SHP77 treated with DMSO at 0.1 percent for 48 hours (cell line): ENCODE measurements at regions not wholly inside any gene's neighbourhood (a gene's known extent, or its start where the extent isn't known, plus 50 kb on each side); places are given as distances from the start of the nearest gene placed in this dataset.

Source experiments
- DNase-seq: peaks from one replicate; lab custom pipeline; 2025; lab: John Stamatoyannopoulos, UW

GRCh38 chr13:21965095-21965494 is 294.2 kb downstream of the FGF9 start:
- no peak for DNase-seq

- no peak for DNase-seq
Measured at GRCh38 chr13:21966014-21966413, 295.1 kb downstream of the FGF9 start.

- no peak for DNase-seq
Measured at GRCh38 chr13:21967871-21968270, 297.0 kb downstream of the FGF9 start.

- no peak for DNase-seq
Measured at GRCh38 chr13:21970172-21970571, 299.3 kb downstream of the FGF9 start.

GRCh38 chr13:21970918-21971317 is 300.0 kb downstream of the FGF9 start:
- no peak for DNase-seq

GRCh38 chr13:21971662-21972621 is 301.1 kb downstream of the FGF9 start:
- DNase-seq = no peak

- no peak for DNase-seq
Measured at GRCh38 chr13:21973437-21974125, 302.7 kb downstream of the FGF9 start.

- no peak for DNase-seq
Measured at GRCh38 chr13:21974741-21975140, 303.9 kb downstream of the FGF9 start.

- no peak for DNase-seq
Measured at GRCh38 chr13:21976159-21976558, 305.3 kb downstream of the FGF9 start.

- no peak for DNase-seq
Measured at GRCh38 chr13:21979161-21979806, 308.4 kb downstream of the FGF9 start.

GRCh38 chr13:21980049-21980448 is 309.2 kb downstream of the FGF9 start:
- no peak for DNase-seq

GRCh38 chr13:21984156-21984555 is 313.3 kb downstream of the FGF9 start:
- no peak for DNase-seq

GRCh38 chr13:21986602-21987001 is 315.7 kb downstream of the FGF9 start:
- DNase-seq = no peak

GRCh38 chr13:21987793-21988192 is 316.9 kb downstream of the FGF9 start:
- no peak for DNase-seq

- DNase-seq = no peak
Measured at GRCh38 chr13:21988624-21989023, 317.8 kb downstream of the FGF9 start.

- DNase-seq = no peak
Measured at GRCh38 chr13:21996049-21996448, 325.2 kb downstream of the FGF9 start.

GRCh38 chr13:21997726-21998125 is 326.9 kb downstream of the FGF9 start:
- DNase-seq = no peak

- no peak for DNase-seq
Measured at GRCh38 chr13:21998279-21998990, 327.6 kb downstream of the FGF9 start.

GRCh38 chr13:21999666-22000065 is 328.8 kb downstream of the FGF9 start:
- DNase-seq = no peak

- no peak for DNase-seq
Measured at GRCh38 chr13:22000191-22000590, 329.3 kb downstream of the FGF9 start.

GRCh38 chr13:22001336-22001735 is 330.5 kb downstream of the FGF9 start:
- no peak for DNase-seq

GRCh38 chr13:22002893-22003292 is 332.0 kb downstream of the FGF9 start:
- no peak for DNase-seq
